ENCODE measurements at regions not wholly inside any gene's neighbourhood (a gene's known extent, or its start where the extent isn't known, plus 50 kb on each side); places are given as distances from the start of the nearest gene placed in this dataset.

DNA sequence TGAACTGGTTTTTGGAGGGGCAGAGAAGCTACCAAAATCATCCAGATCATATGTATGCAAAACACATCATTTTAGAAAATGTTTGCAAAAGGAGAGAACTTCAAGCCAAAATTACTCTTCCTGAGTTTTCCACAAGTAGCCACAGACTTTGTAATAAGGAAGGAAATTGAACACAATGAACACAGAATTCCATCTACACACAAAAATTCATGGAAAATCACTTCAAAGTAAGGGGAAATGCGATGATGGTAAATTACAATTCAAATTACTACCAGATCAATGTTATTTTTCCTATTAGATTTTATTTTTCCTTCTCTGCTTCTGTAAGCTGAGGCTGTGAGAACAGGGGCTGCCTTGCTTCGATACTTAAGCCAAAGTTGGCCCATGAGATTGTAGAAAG, 172.1 kb upstream of the ARL4C start:
- H3K27me3 ChIP-seq (ENCODE audit: insufficient read depth, low read length): no peaks in the 10 kb centered on the region

DNA sequence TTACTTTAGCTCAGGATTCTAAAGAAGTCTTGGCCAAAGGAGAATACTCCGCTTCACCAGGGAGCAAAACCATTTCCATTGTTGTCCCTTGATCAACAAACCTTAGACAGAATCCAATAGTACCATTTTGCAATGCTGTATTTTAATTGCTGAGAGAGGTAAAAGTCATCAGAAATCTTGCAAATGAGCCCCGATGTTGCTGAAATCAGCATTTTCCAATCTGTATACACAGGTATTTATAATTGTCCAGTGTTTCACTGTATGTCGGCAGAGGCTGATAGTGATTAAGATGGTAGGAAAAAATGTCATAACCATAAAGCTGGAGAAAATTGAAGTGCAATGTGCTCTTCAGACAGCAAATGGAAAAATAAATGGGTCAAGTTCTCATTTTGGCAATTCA, 170.0 kb upstream of the ARL4C start:
- H2AK5ac ChIP-seq (ENCODE audit: low read length): no peak overlapping the region
- H4K12ac ChIP-seq (ENCODE audit: low read depth, low read length): no peak overlapping the region
- H2AFZ ChIP-seq (ENCODE audit: insufficient read depth, low read length, poor library complexity): no peak overlapping the region
- H3K4me2 ChIP-seq (ENCODE audit: low read length): no peak overlapping the region
- H3K4ac ChIP-seq (ENCODE audit: low read depth, low read length): no peak overlapping the region
- H4K8ac ChIP-seq (ENCODE audit: low read depth, low read length): no peak overlapping the region
- no peaks in the 10 kb centered on the region for H3K36me3 ChIP-seq (ENCODE audit: control insufficient read depth in 1 of 2, insufficient read depth in 2 of 2, low read length in 2 of 2)
- H2BK120ac ChIP-seq (ENCODE audit: insufficient read depth, low read length, poor library complexity): no peak overlapping the region
- no peak overlapping the region for H4K91ac ChIP-seq (ENCODE audit: low read depth, low read length)
- no peak overlapping the region for H3K14ac ChIP-seq (ENCODE audit: low read length)
- WGBS (ENCODE audit: extremely low coverage, insufficient coverage, insufficient read length): no CpG with 5 or more reads among the region's 3 CpGs
- no peaks in the 10 kb centered on the region for H3K4me1 ChIP-seq (ENCODE audit: control insufficient read depth in 1 of 2, insufficient read depth in 2 of 2, low read length in 2 of 2)
- no peak overlapping the region for H3K23ac ChIP-seq (ENCODE audit: low read length)
- H2BK5ac ChIP-seq (ENCODE audit: low read depth, low read length, poor library complexity): no peak overlapping the region
- no peaks in the 10 kb centered on the region for H3K79me1 ChIP-seq (ENCODE audit: low read length)
- H3K27me3 ChIP-seq (ENCODE audit: insufficient read depth, low read length): no peaks in the 10 kb centered on the region
- no peak overlapping the region for H3K4me3 ChIP-seq (ENCODE audit: low read depth, low read length)
- no peak overlapping the region for H3K9ac ChIP-seq (ENCODE audit: low read length)
- no peak overlapping the region for H3K27ac ChIP-seq (ENCODE audit: low read depth, low read length)
- DNase-seq: no peak
- no peak overlapping the region for H2BK12ac ChIP-seq (ENCODE audit: low read length)
- H3K18ac ChIP-seq (ENCODE audit: low read length): no peak overlapping the region
- no peaks in the 10 kb centered on the region for H3K79me2 ChIP-seq (ENCODE audit: control insufficient read depth, insufficient read depth, low read length, poor library complexity)
- H3K9me3 ChIP-seq (ENCODE audit: insufficient read depth, low read depth, low read length): peaks cover 9% of the 10 kb centered on the region

More for the DNA sequence above, 172.1 kb upstream of the ARL4C start:
- Histone ChIP-seq H3K4me2 (ENCODE audit: low read length) (no peak overlapping the region), H4K8ac (ENCODE audit: low read depth, low read length) (no peak overlapping the region), H3K9ac (ENCODE audit: low read length) (no peak overlapping the region), H3K4me3 (ENCODE audit: low read depth, low read length) (no peak overlapping the region), H3K79me1 (ENCODE audit: low read length) (no peaks in the 10 kb centered on the region), H3K4ac (ENCODE audit: low read depth, low read length) (no peak overlapping the region), H4K12ac (ENCODE audit: low read depth, low read length) (no peak overlapping the region), H3K36me3 (ENCODE audit: control insufficient read depth in 1 of 2, insufficient read depth in 2 of 2, low read length in 2 of 2) (no peaks in the 10 kb centered on the region), H2AK5ac (ENCODE audit: low read length) (no peak overlapping the region), H2BK120ac (ENCODE audit: insufficient read depth, low read length, poor library complexity) (no peak overlapping the region), H3K18ac (ENCODE audit: low read length) (no peak overlapping the region), H3K79me2 (ENCODE audit: control insufficient read depth, insufficient read depth, low read length, poor library complexity) (no peaks in the 10 kb centered on the region), H2BK5ac (ENCODE audit: low read depth, low read length, poor library complexity) (no peak overlapping the region), H3K4me1 (ENCODE audit: control insufficient read depth in 1 of 2, insufficient read depth in 2 of 2, low read length in 2 of 2) (no peaks in the 10 kb centered on the region), H3K9me3 (ENCODE audit: insufficient read depth, low read depth, low read length) (peaks cover 4% of the 10 kb centered on the region), H3K14ac (ENCODE audit: low read length) (no peak overlapping the region), H3K23ac (ENCODE audit: low read length) (no peak overlapping the region), H3K27ac (ENCODE audit: low read depth, low read length) (no peak overlapping the region), H4K91ac (ENCODE audit: low read depth, low read length) (no peak overlapping the region), H2BK12ac (ENCODE audit: low read length) (no peak overlapping the region), H2AFZ (ENCODE audit: insufficient read depth, low read length, poor library complexity) (no peak overlapping the region)
- WGBS (ENCODE audit: extremely low coverage, insufficient coverage, insufficient read length): no CpG with 5 or more reads among the region's 2 CpGs
- DNase-seq: no peak

DNA sequence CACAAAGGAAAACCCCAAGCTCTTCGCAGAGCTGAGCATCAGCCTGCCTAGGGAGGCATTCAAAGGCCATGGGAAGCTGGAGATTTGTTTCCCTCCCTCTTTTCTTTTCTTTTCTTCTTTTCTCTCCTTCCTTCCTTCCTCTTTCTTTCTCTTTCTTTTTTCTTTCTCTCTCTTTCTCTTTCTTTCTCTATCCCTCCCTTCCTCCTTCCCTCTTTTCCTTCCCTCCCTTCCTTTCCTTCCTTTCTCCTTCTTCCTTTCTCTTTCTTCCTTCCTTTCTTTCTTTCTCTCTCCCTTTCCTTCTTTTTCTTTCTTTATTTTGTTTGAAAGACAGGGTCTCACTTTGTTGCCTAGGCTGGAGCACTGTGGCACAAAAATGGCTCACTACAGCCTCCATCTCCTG, 168.4 kb upstream of the ARL4C start:
- no peak overlapping the region for H4K12ac ChIP-seq (ENCODE audit: low read depth, low read length)
- H4K8ac ChIP-seq (ENCODE audit: low read depth, low read length): no peak overlapping the region
- no peak overlapping the region for H3K27ac ChIP-seq (ENCODE audit: low read depth, low read length)
- no peak overlapping the region for H2BK12ac ChIP-seq (ENCODE audit: low read length)
- no peak overlapping the region for H3K9ac ChIP-seq (ENCODE audit: low read length)
- H3K4me2 ChIP-seq (ENCODE audit: low read length): no peak overlapping the region
- no peaks in the 10 kb centered on the region for H3K79me1 ChIP-seq (ENCODE audit: low read length)
- WGBS (ENCODE audit: extremely low coverage, insufficient coverage, insufficient read length): no CpG with 5 or more reads among the region's 1 CpG
- H3K4me1 ChIP-seq (ENCODE audit: control insufficient read depth in 1 of 2, insufficient read depth in 2 of 2, low read length in 2 of 2): no peaks in the 10 kb centered on the region
- H3K4ac ChIP-seq (ENCODE audit: low read depth, low read length): no peak overlapping the region
- DNase-seq: no peak
- no peak overlapping the region for H3K18ac ChIP-seq (ENCODE audit: low read length)
- H4K91ac ChIP-seq (ENCODE audit: low read depth, low read length): no peak overlapping the region
- no peak overlapping the region for H3K14ac ChIP-seq (ENCODE audit: low read length)
- H3K23ac ChIP-seq (ENCODE audit: low read length): no peak overlapping the region
- H3K4me3 ChIP-seq (ENCODE audit: low read depth, low read length): no peak overlapping the region
- no peak overlapping the region for H2AK5ac ChIP-seq (ENCODE audit: low read length)
- no peak overlapping the region for H2BK5ac ChIP-seq (ENCODE audit: low read depth, low read length, poor library complexity)
- H3K27me3 ChIP-seq (ENCODE audit: insufficient read depth, low read length): no peaks in the 10 kb centered on the region
- H2BK120ac ChIP-seq (ENCODE audit: insufficient read depth, low read length, poor library complexity): no peak overlapping the region
- H3K9me3 ChIP-seq (ENCODE audit: insufficient read depth, low read depth, low read length): peaks cover 10% of the 10 kb centered on the region
- H3K36me3 ChIP-seq (ENCODE audit: control insufficient read depth in 1 of 2, insufficient read depth in 2 of 2, low read length in 2 of 2): no peaks in the 10 kb centered on the region
- H2AFZ ChIP-seq (ENCODE audit: insufficient read depth, low read length, poor library complexity): no peak overlapping the region
- no peaks in the 10 kb centered on the region for H3K79me2 ChIP-seq (ENCODE audit: control insufficient read depth, insufficient read depth, low read length, poor library complexity)

DNA sequence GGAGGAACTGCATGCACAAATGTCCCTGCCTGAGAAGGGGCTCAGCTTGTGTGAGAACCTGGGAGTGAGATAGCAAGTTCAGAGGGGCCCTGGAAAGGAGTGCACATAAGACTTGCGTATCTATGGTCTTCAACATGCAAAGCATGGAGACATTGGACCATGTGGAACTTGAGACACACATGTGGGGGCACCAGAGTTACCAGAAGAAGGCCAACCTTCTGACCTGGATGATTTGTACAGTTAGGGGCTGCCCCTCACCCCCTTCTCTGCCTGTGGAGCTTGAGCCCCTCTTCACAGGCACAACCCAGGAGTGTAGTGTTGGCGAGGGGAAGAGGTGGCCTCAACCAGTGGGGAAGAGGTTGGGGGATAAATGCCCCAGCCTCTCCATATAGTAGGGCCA, 165.0 kb upstream of the ARL4C start:
- Histone ChIP-seq H4K91ac (ENCODE audit: low read depth, low read length) (no peak overlapping the region), H3K9me3 (ENCODE audit: insufficient read depth, low read depth, low read length) (peaks cover 10% of the 10 kb centered on the region), H3K23ac (ENCODE audit: low read length) (no peak overlapping the region), H3K36me3 (ENCODE audit: control insufficient read depth in 1 of 2, insufficient read depth in 2 of 2, low read length in 2 of 2) (no peaks in the 10 kb centered on the region), H3K79me2 (ENCODE audit: control insufficient read depth, insufficient read depth, low read length, poor library complexity) (no peaks in the 10 kb centered on the region), H3K4me1 (ENCODE audit: control insufficient read depth in 1 of 2, insufficient read depth in 2 of 2, low read length in 2 of 2) (no peaks in the 10 kb centered on the region), H2BK5ac (ENCODE audit: low read depth, low read length, poor library complexity) (no peak overlapping the region), H3K27me3 (ENCODE audit: insufficient read depth, low read length) (no peaks in the 10 kb centered on the region), H3K4me2 (ENCODE audit: low read length) (no peak overlapping the region), H4K12ac (ENCODE audit: low read depth, low read length) (no peak overlapping the region), H3K27ac (ENCODE audit: low read depth, low read length) (no peak overlapping the region), H2AFZ (ENCODE audit: insufficient read depth, low read length, poor library complexity) (no peak overlapping the region), H3K4me3 (ENCODE audit: low read depth, low read length) (no peak overlapping the region), H2BK120ac (ENCODE audit: insufficient read depth, low read length, poor library complexity) (no peak overlapping the region), H3K14ac (ENCODE audit: low read length) (no peak overlapping the region), H2AK5ac (ENCODE audit: low read length) (no peak overlapping the region), H3K79me1 (ENCODE audit: low read length) (no peaks in the 10 kb centered on the region), H3K4ac (ENCODE audit: low read depth, low read length) (no peak overlapping the region), H2BK12ac (ENCODE audit: low read length) (no peak overlapping the region), H3K9ac (ENCODE audit: low read length) (no peak overlapping the region), H4K8ac (ENCODE audit: low read depth, low read length) (no peak overlapping the region), H3K18ac (ENCODE audit: low read length) (no peak overlapping the region)
- whole genome bisulfite sequencing (ENCODE audit: extremely low coverage, insufficient coverage, insufficient read length): no CpG with 5 or more reads among the region's 2 CpGs
- DNase-seq: no peak

Data from trophoblast cell (in vitro differentiated cells and primary cell).